Lower lobe of right lung (tissue), 2 donors: ENCODE measurements at regions not wholly inside any gene's neighbourhood (a gene's known extent, or its start where the extent isn't known, plus 50 kb on each side); places are given as distances from the start of the nearest gene placed in this dataset.

ENCODE experiments used
- ATAC-seq, 2 donors: fragments of 200-7000 bp; cut with Tn5 transposase; one replicate each; pipeline ENCODE4 v1.9.1; 2020 to 2022; ENCODE audit warnings: mild to moderate bottlenecking in 2 of 2, moderate library complexity in 2 of 2
- DNase-seq: peaks from one replicate; pipeline ENCODE4 v3.0.0-alpha.2; 2020
- H3K27ac ChIP-seq: fragments of 200-600 bp; one replicate; pipeline ENCODE4 v1.8.0; 2022
- H3K27me3 ChIP-seq: fragments of 200-600 bp; one replicate; pipeline ENCODE4 v1.8.0; 2022; ENCODE audit warnings: low read depth
- H3K36me3 ChIP-seq: fragments of 200-600 bp; one replicate; pipeline ENCODE4 v1.8.0; 2022; ENCODE audit warnings: mild to moderate bottlenecking
- H3K4me1 ChIP-seq: fragments of 200-600 bp; one replicate; pipeline ENCODE4 v1.8.0; 2022
- H3K4me3 ChIP-seq: fragments of 200-600 bp; one replicate; pipeline ENCODE4 v1.8.0; 2022; ENCODE audit warnings: mild to moderate bottlenecking
- H3K9me3 ChIP-seq: fragments of 200-600 bp; one replicate; pipeline ENCODE4 v1.8.0; 2022
- CTCF ChIP-seq: fragments of 200-600 bp; IDR thresholded peaks from one replicate; pipeline ENCODE4 v1.8.0; 2022; ENCODE audit warnings: antibody characterized with exemption, mild to moderate bottlenecking
- intact Hi-C: fragments of 100-400 bp; cut with DNase I; formaldehyde crosslinking; loops from one replicate; pipeline ENCODE4 v1.11.0; 2022
- donor health status: DM: no; HTN: yes; CAD: no; lungs with severe emphysema.

GRCh38 chr15:31799319-31799714, 231.0 kb upstream of the CHRNA7 start:
- Histone ChIP-seq H3K9me3 (no peaks in the 10 kb centered on the region), H3K27ac (no peak overlapping the region), H3K4me1 (no peaks in the 10 kb centered on the region), H3K4me3 (no peak overlapping the region), H3K36me3 (no peaks in the 10 kb centered on the region), H3K27me3 (no peaks in the 10 kb centered on the region)
- TF ChIP-seq CTCF, result no peak
- intact Hi-C loops, result no loop called here
- ATAC-seq (no peak), DNase-seq (no peak)

- no peak for ATAC-seq
- Histone ChIP-seq H3K4me3 (no peak overlapping the region), H3K27me3 (no peaks in the 10 kb centered on the region), H3K27ac (no peak overlapping the region), H3K36me3 (no peaks in the 10 kb centered on the region), H3K4me1 (no peaks in the 10 kb centered on the region), H3K9me3 (no peaks in the 10 kb centered on the region)
- TF ChIP-seq CTCF, result no peak
- intact Hi-C loops, result no loop called here
- no peak for DNase-seq
Observed at GRCh38 chr15:31799715-31800321, 230.5 kb upstream of the CHRNA7 start.

- H3K9me3 ChIP-seq, result no peaks in the 10 kb centered on the region
- intact Hi-C loops, result no loop called here
- H3K27me3 ChIP-seq, result no peaks in the 10 kb centered on the region
- H3K27ac ChIP-seq, result no peak overlapping the region
- H3K4me3 ChIP-seq, result no peak overlapping the region
- DNase-seq (peak; percentile 49), ATAC-seq (peak in 1 of 2 donors; percentile 39)
- no peaks in the 10 kb centered on the region for H3K4me1 ChIP-seq
- no peaks in the 10 kb centered on the region for H3K36me3 ChIP-seq
- TF ChIP-seq CTCF, result no peak
Observed at GRCh38 chr15:31801152-31801551, 229.2 kb upstream of the CHRNA7 start.

- no peak for TF ChIP-seq CTCF
- ATAC-seq (peak; percentile 47 to 86), DNase-seq (no peak)
- Histone ChIP-seq H3K27me3 (no peaks in the 10 kb centered on the region), H3K27ac (no peak overlapping the region), H3K4me1 (no peaks in the 10 kb centered on the region), H3K4me3 (no peak overlapping the region), H3K9me3 (no peaks in the 10 kb centered on the region), H3K36me3 (no peaks in the 10 kb centered on the region)
- intact Hi-C loops, result no loop called here
Observed at GRCh38 chr15:31802761-31803160, 227.6 kb upstream of the CHRNA7 start.

- Histone ChIP-seq H3K27ac (no peak overlapping the region), H3K36me3 (no peaks in the 10 kb centered on the region), H3K9me3 (no peaks in the 10 kb centered on the region), H3K27me3 (no peaks in the 10 kb centered on the region), H3K4me3 (no peak overlapping the region), H3K4me1 (no peaks in the 10 kb centered on the region)
- no peak for DNase-seq
- intact Hi-C loops, result no loop called here
- TF ChIP-seq CTCF, result no peak
- peak in 1 of 2 donors; percentile 53 for ATAC-seq
Observed at GRCh38 chr15:31803388-31803884, 226.9 kb upstream of the CHRNA7 start.
